ENCODE measurements at regions not wholly inside any gene's neighbourhood (a gene's known extent, or its start where the extent isn't known, plus 50 kb on each side); places are given as distances from the start of the nearest gene placed in this dataset.

GRCh38 chr6:144886682-144887081, 601.5 kb downstream of the UTRN start:
- Histone ChIP-seq H3K27ac (no peak overlapping the region), H3K4me1 (no peaks in the 10 kb centered on the region), H3K27me3 (no peaks in the 10 kb centered on the region), H3K36me3 (no peaks in the 10 kb centered on the region), H3K9me3 (no peaks in the 10 kb centered on the region), H3K4me3 (no peak overlapping the region)
- DNase-seq (ENCODE audit: low spot score in 2 of 2) = no peak
- TF ChIP-seq POLR2A (IDR thresholded peaks at IDR 0.05) = no peak
- no peak for TF ChIP-seq CTCF (IDR thresholded peaks at IDR 0.05)
- TF ChIP-seq EP300 (IDR thresholded peaks at IDR 0.05) = no peak
- no peak for TF ChIP-seq POLR2AphosphoS5 (IDR thresholded peaks at IDR 0.05)
- 49% methylated on average over 1 of the region's 1 CpG for WGBS

GRCh38 chr6:144888621-144889020, 603.5 kb downstream of the UTRN start:
- WGBS = 88% methylated on average over 1 of the region's 1 CpG
- H3K4me1 ChIP-seq = no peaks in the 10 kb centered on the region
- no peaks in the 10 kb centered on the region for H3K27me3 ChIP-seq
- no peak overlapping the region for H3K27ac ChIP-seq
- TF ChIP-seq CTCF (IDR thresholded peaks at IDR 0.05) = no peak
- TF ChIP-seq EP300 (IDR thresholded peaks at IDR 0.05) = no peak
- no peak for TF ChIP-seq POLR2A (IDR thresholded peaks at IDR 0.05)
- H3K36me3 ChIP-seq = no peaks in the 10 kb centered on the region
- no peak for DNase-seq (ENCODE audit: low spot score in 2 of 2)
- no peak overlapping the region for H3K4me3 ChIP-seq
- no peaks in the 10 kb centered on the region for H3K9me3 ChIP-seq

GRCh38 chr6:144893680-144894151, 608.6 kb downstream of the UTRN start:
- 87% methylated on average over 2 of the region's 2 CpGs for WGBS
- TF ChIP-seq POLR2A (IDR thresholded peaks at IDR 0.05) (no peak), POLR2AphosphoS5 (IDR thresholded peaks at IDR 0.05) (no peak), CTCF (IDR thresholded peaks at IDR 0.05) (no peak), EP300 (IDR thresholded peaks at IDR 0.05) (no peak)
- H3K4me3 ChIP-seq = no peak overlapping the region
- H3K27me3 ChIP-seq = no peaks in the 10 kb centered on the region
- no peaks in the 10 kb centered on the region for H3K4me1 ChIP-seq
- H3K27ac ChIP-seq = no peak overlapping the region
- no peaks in the 10 kb centered on the region for H3K36me3 ChIP-seq
- DNase-seq (ENCODE audit: low spot score in 2 of 2) = no peak
- no peaks in the 10 kb centered on the region for H3K9me3 ChIP-seq

GRCh38 chr6:144894240-144894639, 609.1 kb downstream of the UTRN start:
- TF ChIP-seq CTCF (IDR thresholded peaks at IDR 0.05) = no peak
- TF ChIP-seq EP300 (IDR thresholded peaks at IDR 0.05) = no peak
- TF ChIP-seq POLR2A (IDR thresholded peaks at IDR 0.05) = no peak
- no peak for TF ChIP-seq POLR2AphosphoS5 (IDR thresholded peaks at IDR 0.05)
- 86% methylated on average over 2 of the region's 2 CpGs for WGBS
- no peaks in the 10 kb centered on the region for H3K9me3 ChIP-seq
- no peak overlapping the region for H3K4me3 ChIP-seq
- H3K36me3 ChIP-seq = no peaks in the 10 kb centered on the region
- DNase-seq (ENCODE audit: low spot score in 2 of 2) = no peak
- H3K27ac ChIP-seq = no peak overlapping the region
- no peaks in the 10 kb centered on the region for H3K27me3 ChIP-seq
- H3K4me1 ChIP-seq = no peaks in the 10 kb centered on the region

GRCh38 chr6:144895313-144896278, 610.5 kb downstream of the UTRN start:
- TF ChIP-seq EP300 (IDR thresholded peaks at IDR 0.05) (no peak), POLR2A (IDR thresholded peaks at IDR 0.05) (no peak)
- WGBS = 46% methylated on average over 8 of the region's 8 CpGs
- no peak overlapping the region for H3K4me3 ChIP-seq
- H3K9me3 ChIP-seq = no peaks in the 10 kb centered on the region
- DNase-seq (ENCODE audit: low spot score in 2 of 2) = no peak
- H3K4me1 ChIP-seq = no peaks in the 10 kb centered on the region
- no peak overlapping the region for H3K27ac ChIP-seq
- no peaks in the 10 kb centered on the region for H3K36me3 ChIP-seq
- H3K27me3 ChIP-seq = no peaks in the 10 kb centered on the region

Measured in suprapubic skin (tissue), 4 donors.